PC-3 (cell line): ENCODE measurements at regions not wholly inside any gene's neighbourhood (a gene's known extent, or its start where the extent isn't known, plus 50 kb on each side); places are given as distances from the start of the nearest gene placed in this dataset.

ENCODE experiments used
- EZH2 ChIP-seq: fragments of 300-600 bp; sonication (generic); IDR thresholded peaks from one replicate; pipeline ENCODE4 v1.6.1; 2017; ENCODE audit warnings: antibody characterized with exemption, mild to moderate bottlenecking, low read length; ENCODE audit not compliant: unreplicated experiment
- TF ChIP-seq, protein P1 (sequence below): fragments of 300-600 bp; sonication (generic); conservative IDR thresholded peaks from 2 replicates; pipeline ENCODE4 v1.5.1; 2017; ENCODE audit warnings: antibody characterized with exemption, low read depth, mild to moderate bottlenecking, low read length

DNA sequence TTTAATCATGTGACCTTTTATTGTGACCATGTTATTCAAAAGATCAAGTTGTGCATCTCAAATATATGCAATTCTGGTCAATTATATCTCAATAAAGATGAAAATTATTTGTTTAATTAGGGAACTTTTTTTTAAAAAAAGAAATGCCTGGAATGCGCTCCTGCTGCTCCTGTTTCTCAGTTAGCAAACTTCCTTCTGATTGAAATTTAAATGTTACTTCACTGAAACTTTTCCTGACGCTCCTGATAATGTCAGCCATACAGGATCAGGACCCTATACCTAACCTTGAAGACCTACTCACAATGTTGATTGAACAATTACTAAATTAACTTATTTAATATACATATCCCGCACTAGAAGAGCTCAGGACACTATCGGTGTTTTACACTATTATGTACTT lies 190.4 kb downstream of the MACC1 start:
- no peak for TF ChIP-seq EZH2
- TF ChIP-seq, protein P1, sequence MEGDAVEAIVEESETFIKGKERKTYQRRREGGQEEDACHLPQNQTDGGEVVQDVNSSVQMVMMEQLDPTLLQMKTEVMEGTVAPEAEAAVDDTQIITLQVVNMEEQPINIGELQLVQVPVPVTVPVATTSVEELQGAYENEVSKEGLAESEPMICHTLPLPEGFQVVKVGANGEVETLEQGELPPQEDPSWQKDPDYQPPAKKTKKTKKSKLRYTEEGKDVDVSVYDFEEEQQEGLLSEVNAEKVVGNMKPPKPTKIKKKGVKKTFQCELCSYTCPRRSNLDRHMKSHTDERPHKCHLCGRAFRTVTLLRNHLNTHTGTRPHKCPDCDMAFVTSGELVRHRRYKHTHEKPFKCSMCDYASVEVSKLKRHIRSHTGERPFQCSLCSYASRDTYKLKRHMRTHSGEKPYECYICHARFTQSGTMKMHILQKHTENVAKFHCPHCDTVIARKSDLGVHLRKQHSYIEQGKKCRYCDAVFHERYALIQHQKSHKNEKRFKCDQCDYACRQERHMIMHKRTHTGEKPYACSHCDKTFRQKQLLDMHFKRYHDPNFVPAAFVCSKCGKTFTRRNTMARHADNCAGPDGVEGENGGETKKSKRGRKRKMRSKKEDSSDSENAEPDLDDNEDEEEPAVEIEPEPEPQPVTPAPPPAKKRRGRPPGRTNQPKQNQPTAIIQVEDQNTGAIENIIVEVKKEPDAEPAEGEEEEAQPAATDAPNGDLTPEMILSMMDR, result no peak
